Activated naive CD4-positive, alpha-beta T cell treated with Interleukin-2 at 50 U/mL for 16 hours (primary cell): ENCODE measurements at regions not wholly inside any gene's neighbourhood (a gene's known extent, or its start where the extent isn't known, plus 50 kb on each side); places are given as distances from the start of the nearest gene placed in this dataset.
"Not testable (repeated sequence)": the region's sequence is repeated elsewhere in the genome, so short reads cannot be mapped to it uniquely, and the experiment has no call there.

ENCODE experiments used
- DNase-seq: peaks from one replicate; pipeline ENCODE4 v3.0.0-alpha.2; 2020

- no peak for DNase-seq
Measured at GRCh38 chr5:39624890-39625289, 200.1 kb upstream of the DAB2 start.

GRCh38 chr5:39624268-39624886 is 199.6 kb upstream of the DAB2 start:
- DNase-seq = no peak

- no peak for DNase-seq
Measured at GRCh38 chr5:39623291-39623865, 198.6 kb upstream of the DAB2 start.

- no peak for DNase-seq
Measured at GRCh38 chr5:39622281-39622680, 197.5 kb upstream of the DAB2 start.

- DNase-seq = no peak
Measured at GRCh38 chr5:39619168-39619818, 194.5 kb upstream of the DAB2 start.

GRCh38 chr5:39618391-39618790 is 193.6 kb upstream of the DAB2 start:
- DNase-seq = no peak

GRCh38 chr5:39616131-39616530 is 191.4 kb upstream of the DAB2 start:
- no peak for DNase-seq

GRCh38 chr5:39611076-39611475 is 186.3 kb upstream of the DAB2 start:
- not testable (repeated sequence) for DNase-seq

- DNase-seq = no peak
Measured at GRCh38 chr5:39608024-39608423, 183.2 kb upstream of the DAB2 start.

- DNase-seq = no peak
Measured at GRCh38 chr5:39606591-39606990, 181.8 kb upstream of the DAB2 start.

- no peak for DNase-seq
Measured at GRCh38 chr5:39605588-39606575, 181.1 kb upstream of the DAB2 start.

GRCh38 chr5:39605145-39605544 is 180.4 kb upstream of the DAB2 start:
- DNase-seq = no peak

GRCh38 chr5:39604491-39604890 is 179.7 kb upstream of the DAB2 start:
- DNase-seq = no peak

- DNase-seq = no peak
Measured at GRCh38 chr5:39599721-39600431, 175.1 kb upstream of the DAB2 start.

- DNase-seq = no peak
Measured at GRCh38 chr5:39598661-39599248, 174.0 kb upstream of the DAB2 start.

GRCh38 chr5:39588179-39588578 is 163.4 kb upstream of the DAB2 start:
- no peak for DNase-seq

- DNase-seq = no peak
Measured at GRCh38 chr5:39587675-39588074, 162.9 kb upstream of the DAB2 start.

GRCh38 chr5:39586185-39586584 is 161.4 kb upstream of the DAB2 start:
- DNase-seq = no peak

GRCh38 chr5:39584927-39585326 is 160.1 kb upstream of the DAB2 start:
- no peak for DNase-seq

- DNase-seq = no peak
Measured at GRCh38 chr5:39580702-39581453, 156.1 kb upstream of the DAB2 start.

- DNase-seq = no peak
Measured at GRCh38 chr5:39579750-39580149, 155.0 kb upstream of the DAB2 start.
